Left forelimb (tissue), 1 donor: ENCODE measurements at regions not wholly inside any gene's neighbourhood (a gene's known extent, or its start where the extent isn't known, plus 50 kb on each side); places are given as distances from the start of the nearest gene placed in this dataset.

Experiments
- DNase-seq: peaks from one replicate; pipeline ENCODE4 v3.0.0-alpha.2; 2018; ENCODE audit warnings: low spot score

GRCh38 chr14:38310420-38310995 is 54.6 kb upstream of the CLEC14A start:
- no peak for DNase-seq

GRCh38 chr14:38309522-38310277 is 53.8 kb upstream of the CLEC14A start:
- no peak for DNase-seq
